ENCODE measurements at regions not wholly inside any gene's neighbourhood (a gene's known extent, or its start where the extent isn't known, plus 50 kb on each side); places are given as distances from the start of the nearest gene placed in this dataset.
A peak's percentile ranks its signal among the peaks of the same experiment; 100 is the strongest.

DNA sequence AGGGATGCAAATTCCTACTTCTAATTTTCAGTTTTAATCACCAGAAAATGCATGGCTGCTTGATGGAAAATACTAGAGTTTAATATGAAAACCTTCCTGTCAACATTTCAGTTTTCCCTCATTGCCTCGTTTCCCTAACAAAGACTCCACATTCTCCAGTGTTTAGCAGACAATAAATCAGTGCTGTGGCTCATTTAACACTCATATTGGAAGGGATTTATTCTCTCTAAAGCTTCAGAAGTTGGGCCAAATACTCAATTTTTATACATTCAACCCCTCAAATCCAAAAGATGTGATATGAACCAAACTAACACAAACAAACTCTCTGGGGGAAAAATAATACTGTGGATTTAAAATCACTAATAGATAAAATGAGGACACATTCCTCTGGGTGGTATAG lies 482.5 kb downstream of the FLRT2 start:
- DNase-seq: no peak

DNA sequence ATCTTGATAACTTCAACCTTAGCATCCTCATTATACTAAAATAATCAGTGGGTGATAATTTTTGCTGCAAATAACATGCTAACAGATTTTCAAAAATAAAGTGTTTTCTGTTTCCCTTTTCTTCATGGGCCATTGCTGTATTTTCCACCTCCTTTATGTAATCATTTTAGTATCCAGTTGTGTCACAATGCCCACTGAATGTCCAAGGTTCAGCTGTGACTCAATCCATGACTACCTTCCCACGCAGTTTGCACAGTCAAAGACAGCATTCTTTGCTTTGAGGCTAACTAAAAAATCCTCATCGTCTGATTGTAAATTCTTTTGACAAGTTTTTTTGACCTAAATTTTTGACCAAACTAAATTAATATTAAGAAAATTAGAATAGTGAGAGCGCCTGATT lies 474.1 kb downstream of the FLRT2 start:
- DNase-seq: no peak

DNA sequence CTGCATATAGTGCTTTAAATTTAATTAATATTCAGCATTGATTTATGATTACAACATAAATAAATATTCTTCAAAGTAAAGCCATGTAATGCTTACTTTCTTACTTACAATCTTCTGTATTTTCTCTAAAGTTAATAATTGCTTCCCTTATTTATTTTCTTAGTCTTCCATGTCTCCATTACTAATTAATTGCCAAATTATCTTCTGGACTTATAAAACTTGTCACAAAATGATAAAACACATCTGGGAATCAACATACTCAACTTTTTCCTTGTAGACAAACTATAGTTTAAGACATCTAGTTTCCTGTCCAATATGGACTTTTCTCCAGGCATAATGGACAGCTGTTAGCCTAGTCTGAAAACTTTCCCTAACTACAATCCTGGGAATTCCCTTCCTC lies 466.6 kb downstream of the FLRT2 start:
- no peak for DNase-seq

DNA sequence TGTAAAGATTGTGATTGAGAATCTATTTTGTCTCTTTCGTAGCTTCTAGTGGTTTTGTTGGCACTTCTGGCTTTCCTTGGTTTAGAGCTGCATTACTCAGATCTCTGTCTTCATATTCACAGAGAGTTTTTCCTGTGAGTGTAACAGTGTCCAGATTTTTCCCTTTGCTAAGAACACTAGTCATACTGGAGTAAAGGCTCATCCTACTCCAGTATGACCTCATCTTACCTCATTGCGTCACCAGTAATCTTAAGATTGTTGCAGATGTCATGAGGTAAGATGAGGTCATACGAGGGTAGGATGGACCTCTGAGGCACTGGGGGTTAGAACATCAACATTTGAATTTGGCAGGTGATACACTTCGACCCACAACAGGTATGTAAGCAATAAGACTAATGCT lies 461.2 kb downstream of the FLRT2 start:
- no peak for DNase-seq

DNA sequence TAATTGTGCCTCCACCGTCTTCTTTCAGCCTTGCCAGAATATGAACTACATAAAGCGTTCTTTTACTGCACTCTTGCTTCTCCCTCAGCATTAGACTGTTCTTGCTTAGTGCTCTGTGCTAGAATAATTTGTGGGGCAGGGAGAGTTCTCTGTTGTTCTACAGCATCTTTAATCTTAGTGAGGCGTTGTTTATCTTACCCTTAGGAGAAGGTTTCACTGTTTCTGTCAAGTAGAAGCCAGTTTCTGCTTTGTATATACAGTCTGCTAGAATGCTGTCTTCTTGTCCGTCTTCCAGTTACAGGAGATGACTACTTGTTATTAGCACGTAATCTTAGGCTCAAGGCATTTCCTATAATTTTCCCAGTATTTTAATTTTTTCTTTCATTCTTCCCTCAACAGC lies 458.0 kb downstream of the FLRT2 start:
- no peak for DNase-seq

DNA sequence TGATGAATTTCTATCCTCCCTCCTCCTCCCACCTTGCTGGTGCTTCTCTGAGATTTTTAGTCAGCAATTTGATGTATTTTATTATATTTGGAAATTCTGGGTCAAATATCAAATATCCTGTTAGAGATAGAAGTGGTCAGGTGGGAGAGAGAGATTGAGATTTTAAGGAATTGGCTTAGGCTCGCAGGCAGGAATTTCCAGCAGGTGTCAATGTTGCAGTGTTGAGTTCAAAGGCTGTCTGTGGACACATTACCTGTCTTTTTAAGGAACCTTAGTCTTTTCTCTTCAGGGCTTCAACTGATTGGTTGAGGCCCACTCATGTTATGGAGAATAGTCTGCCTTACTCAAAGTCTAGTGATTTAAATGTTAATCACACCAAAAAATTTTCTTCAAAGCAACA lies 457.3 kb downstream of the FLRT2 start:
- no peak for DNase-seq

DNA sequence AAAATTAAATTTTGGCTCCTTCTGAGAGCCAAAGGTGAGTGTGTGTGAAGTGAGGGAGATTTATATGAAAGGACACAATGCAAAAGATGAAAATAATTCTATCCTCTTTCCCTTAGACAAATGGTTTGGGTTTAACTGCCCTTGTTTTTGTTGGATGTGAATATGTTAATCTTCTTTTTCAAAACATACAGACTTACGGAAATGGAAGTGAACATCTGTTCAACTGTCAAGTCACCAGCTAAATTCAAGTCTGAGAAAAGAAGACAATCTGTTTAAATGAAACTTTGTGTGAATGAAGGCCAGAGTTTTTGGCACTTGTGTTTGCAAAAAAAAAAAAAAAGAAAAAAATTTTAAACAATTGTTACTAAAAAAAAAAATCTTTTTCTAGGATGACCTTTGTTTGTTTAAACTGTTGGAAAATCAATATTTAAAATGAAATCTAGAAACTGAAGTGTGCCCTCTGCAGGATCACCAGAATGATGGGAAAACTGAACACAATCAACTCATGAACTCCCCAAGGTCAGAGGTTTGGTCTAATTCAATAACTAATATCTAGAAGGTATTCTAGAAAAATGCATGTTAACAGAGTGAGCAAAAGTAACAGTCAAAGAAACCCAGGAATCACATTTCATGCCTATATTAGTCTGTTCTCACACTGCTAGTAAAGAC lies 448.8 kb downstream of the FLRT2 start:
- DNase-seq: no peak

DNA sequence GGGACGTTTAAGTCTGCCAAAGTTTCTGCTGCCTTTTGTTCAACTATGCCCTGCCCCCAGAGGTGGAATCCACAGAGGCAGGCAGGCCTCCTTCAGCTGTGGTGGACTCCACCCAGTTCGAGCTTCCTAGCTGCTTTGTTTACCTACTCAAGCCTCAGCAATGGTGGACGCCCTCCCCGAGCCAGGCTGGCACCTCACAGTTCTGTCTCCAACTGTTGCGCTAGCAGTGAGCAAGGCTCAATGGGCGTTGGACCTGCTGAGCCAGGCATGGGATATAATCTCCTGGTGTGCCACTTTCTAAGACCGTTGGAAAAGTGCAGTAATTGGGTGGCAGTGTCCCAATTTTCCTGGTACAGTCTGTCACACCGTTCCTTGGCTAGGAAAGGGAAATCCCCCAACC lies 444.7 kb downstream of the FLRT2 start:
- no peak for DNase-seq

DNA sequence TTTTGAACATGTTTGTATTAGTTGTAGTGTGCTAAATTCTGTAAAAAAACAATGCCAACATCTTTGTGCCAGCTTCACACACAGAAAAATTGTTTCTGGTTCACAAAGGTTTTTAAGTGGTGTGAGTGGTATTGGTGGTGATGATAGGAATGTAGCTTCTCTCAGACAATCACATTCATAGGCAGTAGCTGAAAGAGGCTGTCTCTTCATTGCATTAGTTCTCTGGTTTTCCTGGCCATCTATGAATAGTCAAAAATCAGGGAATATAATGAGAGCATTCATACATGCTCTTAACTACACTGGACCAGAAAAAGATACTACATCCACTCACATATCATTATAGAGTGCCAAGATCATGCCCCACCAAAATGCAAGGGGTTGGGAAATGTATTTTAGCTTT lies 433.5 kb downstream of the FLRT2 start:
- no peak for DNase-seq

DNA sequence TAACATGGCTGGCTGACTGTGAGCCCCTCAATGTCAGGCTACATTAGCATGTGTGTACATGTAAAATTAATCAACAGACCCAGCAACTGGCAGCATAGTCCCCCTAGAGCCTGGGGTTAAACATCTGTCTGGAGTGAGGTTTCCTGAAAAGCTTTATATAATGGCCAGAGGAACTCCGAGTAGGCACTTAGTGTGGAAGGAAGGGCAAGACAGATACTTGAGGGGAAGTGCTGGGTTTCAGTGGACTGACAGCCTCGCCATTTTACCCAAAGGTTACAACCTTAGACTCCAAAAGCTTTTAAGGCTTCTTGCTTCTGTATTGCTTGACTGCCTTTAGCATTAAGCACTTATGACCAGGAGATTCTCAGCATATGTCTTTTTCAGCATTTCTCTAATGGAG lies 430.8 kb downstream of the FLRT2 start:
- no peak for DNase-seq

DNA sequence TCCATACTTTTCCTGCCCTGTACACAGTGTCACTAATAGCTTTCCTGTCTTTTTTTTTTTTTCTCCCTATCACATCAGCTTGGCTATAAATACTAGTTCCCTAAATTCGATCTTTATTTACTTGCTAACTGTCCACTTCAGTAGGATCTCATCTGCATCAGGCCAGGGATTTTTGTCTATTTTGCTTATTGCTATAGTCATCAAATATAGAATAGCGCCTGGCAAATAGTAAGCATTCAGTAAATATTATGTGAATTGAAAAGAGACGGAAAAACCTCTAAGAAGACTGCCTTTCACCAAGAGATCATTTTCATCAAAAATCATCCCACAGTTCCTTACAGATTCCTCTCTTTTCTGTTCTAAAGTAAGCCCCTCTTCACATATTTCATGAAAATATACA lies 429.1 kb downstream of the FLRT2 start:
- DNase-seq: no peak

DNA sequence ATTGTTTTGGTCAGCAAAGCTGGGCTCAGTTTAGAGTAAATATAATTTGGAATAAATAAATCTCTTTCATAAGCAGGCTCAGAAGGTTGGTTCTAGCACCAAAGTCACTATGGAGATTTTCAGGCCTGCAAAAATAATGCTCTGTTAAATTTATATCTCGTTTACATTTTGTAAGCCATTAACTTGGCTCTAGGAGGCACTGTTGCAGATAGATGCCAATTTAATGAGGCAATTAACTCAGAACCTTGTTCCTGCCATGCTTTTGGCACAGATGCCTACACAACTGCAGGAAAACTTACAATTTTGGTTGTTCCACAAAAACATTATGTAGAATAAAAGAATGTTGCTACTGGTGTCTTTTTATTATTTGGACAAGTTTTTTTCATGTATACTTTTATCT lies 428.1 kb downstream of the FLRT2 start:
- no peak for DNase-seq

DNA sequence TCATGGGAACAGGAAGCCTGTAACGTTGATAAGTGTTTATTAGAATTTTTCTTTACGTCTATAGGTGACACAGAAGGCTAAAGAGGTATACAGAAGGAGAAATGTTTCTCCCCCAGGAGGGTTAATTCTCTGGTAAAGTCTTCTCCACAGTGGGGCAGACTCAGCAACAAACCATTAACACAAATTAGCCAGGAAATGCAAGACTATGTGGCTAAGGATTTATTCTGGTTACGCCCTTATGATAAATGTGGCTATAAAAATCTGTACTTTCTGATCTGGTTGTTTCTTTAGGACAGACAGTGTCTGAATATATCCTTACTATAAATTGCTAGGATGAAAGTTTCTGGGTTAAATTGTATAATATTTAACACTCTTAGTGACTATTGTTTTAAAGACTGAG lies 423.3 kb downstream of the FLRT2 start:
- DNase-seq: no peak

DNA sequence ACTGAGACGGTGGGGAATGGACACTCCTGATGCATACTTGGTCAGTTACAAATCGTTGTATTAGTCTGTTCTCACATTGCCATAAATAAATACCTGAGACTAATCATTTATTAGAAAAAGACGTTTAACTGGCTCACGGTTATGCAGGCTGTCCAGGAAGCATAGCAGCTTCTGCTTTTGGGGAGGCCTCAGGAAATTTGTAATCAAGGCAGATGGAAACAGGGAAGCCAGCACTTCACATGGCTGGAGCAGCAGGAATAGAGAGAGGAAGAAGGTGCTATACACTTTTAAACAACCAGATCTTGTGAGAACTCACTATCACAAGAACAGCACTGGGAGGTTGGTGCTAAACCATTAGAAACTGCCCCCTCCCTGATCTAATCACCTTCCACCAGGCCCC lies 418.2 kb downstream of the FLRT2 start:
- no peak for DNase-seq

DNA sequence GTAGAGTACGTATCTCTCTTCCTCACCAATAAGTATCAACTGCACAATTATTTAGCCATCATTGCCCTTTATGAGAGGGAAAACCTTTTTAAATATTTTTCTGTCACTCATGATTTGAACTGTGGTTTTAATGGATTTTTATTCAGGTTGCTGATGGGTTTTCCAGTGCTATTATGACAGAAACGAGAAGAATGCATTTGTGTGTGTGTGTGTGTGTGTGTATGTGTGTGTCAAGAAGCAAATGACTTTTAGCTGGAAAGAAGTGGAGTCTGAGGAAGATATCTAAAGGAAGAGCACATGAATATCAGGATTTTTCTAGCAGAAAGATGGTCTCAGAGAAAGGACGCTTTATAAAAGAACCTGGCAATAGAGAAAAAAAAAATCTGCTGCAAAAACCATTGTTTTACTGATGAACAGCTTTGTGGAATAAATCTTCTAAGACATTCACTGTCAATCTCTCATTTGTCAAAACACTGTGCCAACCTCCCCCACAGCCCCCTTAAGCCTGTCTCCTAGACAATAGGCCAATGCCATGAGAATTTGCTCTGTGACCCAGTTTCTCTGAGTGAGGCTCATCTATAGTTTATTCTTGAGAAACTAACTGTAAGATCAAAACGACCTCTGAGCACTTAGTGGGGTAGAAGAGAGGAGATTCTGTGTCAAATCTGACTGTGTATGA lies 417.7 kb downstream of the FLRT2 start:
- no peak for DNase-seq

DNA sequence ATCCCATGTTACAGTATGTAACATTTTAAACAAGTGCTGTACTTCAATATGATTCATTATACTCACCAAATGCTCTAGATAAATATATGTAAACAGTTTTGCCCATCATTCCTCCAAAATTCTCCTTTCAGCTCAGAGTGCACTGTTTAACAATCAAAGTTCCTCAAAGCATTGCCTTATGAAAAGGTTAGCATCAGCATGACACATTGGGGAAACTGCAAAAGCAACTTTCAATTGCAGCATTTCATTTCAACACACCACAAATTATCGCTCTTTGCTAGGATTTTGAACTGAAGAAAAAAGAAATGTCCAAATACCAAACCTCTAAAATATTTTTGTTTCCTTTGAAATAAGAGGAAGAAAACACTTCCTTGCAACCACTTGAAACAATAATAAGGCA lies 413.2 kb downstream of the FLRT2 start:
- no peak for DNase-seq

DNA sequence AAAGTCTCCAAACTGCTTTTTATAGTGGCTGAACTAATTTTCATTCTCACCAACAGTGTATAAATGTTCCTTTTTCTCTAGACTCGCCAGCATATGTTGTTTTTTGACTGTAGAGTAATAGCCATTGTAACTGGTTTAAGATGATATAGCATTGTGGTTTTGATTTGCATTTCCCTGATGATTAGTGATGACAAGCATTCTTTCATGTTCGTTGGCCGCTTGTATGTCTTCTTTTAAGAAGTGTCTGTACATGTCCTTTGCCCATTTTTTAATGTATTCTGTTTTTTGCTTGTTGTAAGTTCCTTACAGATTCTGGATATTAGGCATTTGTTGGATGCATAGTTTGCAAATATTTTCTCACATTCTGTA lies 404.9 kb downstream of the FLRT2 start:
- no peak for DNase-seq

DNA sequence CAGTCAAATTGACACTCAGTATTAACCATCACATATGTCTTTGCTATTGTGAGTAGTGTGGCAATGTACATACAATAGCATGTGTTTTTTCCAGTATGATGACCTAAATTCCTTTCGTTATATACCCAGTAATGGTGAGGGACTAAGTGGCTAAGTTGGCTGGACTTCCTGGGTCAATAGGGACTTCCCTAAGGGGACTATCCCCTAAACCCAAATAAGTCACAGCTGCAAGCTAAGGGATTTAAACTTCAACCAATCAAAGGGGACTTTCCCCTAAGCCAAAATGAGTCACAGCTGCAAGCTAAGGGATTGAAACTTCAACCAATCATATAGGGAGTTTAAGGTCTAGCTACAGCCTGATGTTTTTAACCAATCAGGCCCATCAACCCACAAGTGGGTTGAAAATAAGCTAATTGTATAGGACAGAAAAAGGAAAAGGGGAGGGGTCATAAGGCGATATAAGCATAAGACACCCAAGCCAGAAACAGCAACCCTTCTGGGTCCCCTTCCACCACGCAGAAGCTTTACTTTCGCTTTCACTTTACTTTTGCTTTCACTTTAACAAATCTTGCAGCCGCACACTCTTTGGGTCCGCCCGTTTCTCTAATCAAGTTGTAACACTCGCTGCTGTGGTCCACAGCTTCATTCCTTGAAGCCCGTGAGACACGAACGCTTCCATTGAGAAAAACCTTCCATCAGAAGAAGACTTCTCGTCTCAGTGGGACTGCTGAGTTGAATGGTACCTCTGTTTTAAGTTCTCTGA lies 404.4 kb downstream of the FLRT2 start:
- DNase-seq: peak; percentile 52

DNA sequence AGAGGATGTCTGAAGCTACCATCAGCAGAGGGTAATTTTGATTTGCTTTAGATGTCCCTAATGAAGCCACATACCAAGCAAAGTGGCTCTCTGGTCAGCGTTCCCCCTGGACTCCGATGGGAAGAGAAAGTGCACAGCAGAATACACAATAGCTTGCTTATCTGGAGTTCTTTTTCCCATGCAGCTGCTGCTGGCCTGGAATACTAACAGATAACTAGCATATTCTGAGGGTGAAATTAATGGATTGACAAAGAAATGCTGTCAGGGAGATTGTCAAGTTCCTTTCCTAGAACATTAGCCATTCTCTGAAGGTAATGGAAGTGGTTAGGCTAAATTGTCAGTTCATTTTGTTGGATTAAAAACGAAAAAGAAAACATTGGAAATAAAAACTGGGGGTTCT lies 391.3 kb downstream of the FLRT2 start:
- no peak for DNase-seq

DNA sequence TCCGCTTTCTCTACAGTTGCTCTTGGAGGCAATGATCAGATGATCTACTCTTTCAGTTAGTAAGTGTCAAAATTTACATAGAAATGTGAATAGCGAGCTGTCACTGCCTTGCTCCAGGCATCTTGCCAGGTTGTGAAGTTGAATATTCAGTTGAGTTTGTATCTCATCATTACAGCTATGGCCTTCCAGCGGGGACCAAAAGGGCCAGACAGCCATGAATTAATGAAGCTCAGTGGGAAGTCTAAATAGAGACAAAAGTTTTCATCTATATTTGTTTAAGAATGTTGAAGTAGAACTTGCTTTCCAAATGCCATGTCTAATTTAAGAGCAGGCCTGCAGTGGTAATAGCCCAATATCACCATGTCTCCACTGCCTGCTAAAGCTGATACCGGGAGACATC lies 387.8 kb downstream of the FLRT2 start:
- no peak for DNase-seq

DNA sequence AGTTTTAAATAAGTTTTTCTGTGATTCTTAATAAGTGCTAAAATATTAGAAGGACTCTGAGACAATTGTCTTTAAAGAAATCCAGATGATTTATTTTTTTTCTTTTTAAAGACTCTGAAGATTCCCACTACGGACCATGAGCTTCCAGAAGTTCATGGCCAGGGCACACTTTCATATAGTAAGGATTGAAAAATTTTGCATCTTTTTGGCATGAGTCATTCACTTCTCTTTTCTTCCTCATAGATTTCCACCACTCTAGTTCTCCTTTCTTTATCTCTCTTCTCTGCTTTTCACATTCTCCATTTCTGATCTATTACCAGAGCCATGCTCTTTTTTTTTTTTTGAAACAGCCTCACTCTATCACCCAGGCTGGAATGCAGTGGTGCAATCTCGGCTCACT lies 385.8 kb downstream of the FLRT2 start:
- DNase-seq: no peak

DNA sequence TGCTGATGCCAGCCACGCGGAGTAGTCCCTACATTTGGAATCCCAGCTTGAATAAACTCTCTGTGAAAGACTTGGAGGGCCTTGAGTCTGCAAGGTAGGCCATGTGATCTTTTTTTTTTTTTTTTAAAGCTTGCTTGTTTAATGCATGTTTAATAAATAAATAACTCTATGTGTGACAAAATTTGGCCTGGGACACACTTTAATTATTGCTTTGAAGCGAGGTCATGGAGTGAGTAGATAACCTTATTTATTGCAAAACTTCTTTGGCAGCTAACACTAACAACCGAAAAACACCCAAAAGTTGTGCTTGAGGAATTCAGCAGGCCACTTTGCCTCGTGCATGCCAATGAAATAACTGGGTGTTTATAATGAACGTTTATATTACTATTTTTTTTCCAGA lies 382.2 kb downstream of the FLRT2 start:
- DNase-seq: no peak

DNA sequence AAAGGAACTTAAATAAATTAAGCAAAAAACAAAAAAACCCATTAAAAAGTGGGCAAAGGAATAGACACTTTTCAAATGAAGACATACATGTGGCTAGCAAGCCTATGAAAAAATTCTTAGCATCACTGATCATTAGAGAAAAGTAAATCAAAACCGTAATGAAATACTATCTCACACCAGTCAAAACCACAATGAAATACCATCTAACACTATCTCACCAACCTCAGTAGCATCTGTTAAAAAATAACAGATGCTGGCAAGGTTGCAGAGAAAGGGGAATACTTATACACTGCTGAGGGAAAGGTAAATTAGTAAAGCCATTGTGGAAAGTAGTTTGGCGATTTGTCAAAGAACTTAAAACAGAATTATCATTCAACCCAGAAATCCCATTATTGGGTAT lies 381.1 kb downstream of the FLRT2 start:
- DNase-seq: no peak

DNA sequence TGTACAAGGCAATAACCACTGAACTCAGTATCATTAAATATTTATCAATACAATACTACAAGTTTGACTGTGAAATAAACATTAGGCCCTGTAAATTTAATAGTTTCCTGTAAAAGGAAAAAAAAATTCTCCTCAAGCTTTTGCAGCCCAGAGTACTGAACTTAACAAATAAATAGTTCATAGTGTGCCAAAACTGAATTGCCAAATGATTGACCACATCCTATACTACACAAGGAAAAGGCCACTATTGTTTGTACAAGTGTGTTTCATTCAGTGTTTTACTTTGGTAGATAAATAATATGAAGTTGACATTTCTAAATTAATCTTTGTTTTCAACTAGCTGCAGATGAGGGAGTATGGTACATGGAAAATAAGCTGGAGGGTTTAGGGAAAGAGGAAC lies 379.6 kb downstream of the FLRT2 start:
- DNase-seq: no peak

DNA sequence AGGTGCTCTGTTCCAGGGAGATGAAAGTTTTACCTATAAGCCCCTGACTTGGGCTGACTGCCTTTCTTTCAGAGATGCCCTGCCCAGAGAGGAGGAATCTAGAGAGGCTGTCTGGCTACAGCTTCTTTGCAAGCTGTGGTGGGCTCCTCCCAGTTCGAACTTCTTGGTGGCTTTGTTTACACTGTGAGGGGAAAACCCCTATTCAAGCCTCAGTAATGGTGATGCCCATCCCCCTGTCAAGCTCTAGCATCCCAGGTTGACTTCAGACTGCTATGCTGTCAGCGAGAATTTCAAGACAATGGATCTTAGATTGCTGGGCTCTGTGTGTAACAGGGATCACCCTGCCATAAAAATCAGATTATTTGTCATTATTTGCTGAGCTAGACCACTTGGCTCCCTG lies 377.6 kb downstream of the FLRT2 start:
- no peak for DNase-seq
